GM23338 (cell line): ENCODE measurements at regions not wholly inside any gene's neighbourhood (a gene's known extent, or its start where the extent isn't known, plus 50 kb on each side); places are given as distances from the start of the nearest gene placed in this dataset.

Experiments
- ATAC-seq: fragments of 200-7000 bp; cut with Tn5 transposase; 3 replicates; pipeline ENCODE4 v1.9.1; 2020
- DNase-seq: peaks from one replicate; pipeline ENCODE4 v3.0.0-alpha.2; 2015; ENCODE audit warnings: low spot score
- H2AFZ ChIP-seq: fragments of 200-600 bp; sonication (generic); 2 replicates; pipeline ENCODE4 v1.8.0; 2016; ENCODE audit warnings: antibody characterized with exemption, mild to moderate bottlenecking, moderate library complexity
- H3F3A ChIP-seq: fragments of 200-600 bp; sonication (generic); replicated peaks from 2 replicates; pipeline ENCODE4 v1.8.0; 2017; ENCODE audit warnings: antibody characterized with exemption, mixed run types, low read depth
- H3K27ac ChIP-seq: fragments of 200-600 bp; sonication (generic); 2 replicates; pipeline ENCODE4 v1.6.1; 2016; ENCODE audit warnings: low read depth
- H3K27me3 ChIP-seq: fragments of 200-600 bp; sonication (generic); 2 replicates; pipeline ENCODE4 v1.8.0; 2016; ENCODE audit warnings: mild to moderate bottlenecking, mixed run types, moderate library complexity; ENCODE audit not compliant: insufficient read depth
- H3K36me3 ChIP-seq: fragments of 200-600 bp; sonication (generic); 2 replicates; pipeline ENCODE4 v1.8.0; 2016; ENCODE audit warnings: mild to moderate bottlenecking; ENCODE audit not compliant: insufficient read depth
- H3K4me1 ChIP-seq: fragments of 200-600 bp; sonication (generic); 2 replicates; pipeline ENCODE4 v1.8.0; 2016; ENCODE audit warnings: mild to moderate bottlenecking, moderate library complexity; ENCODE audit not compliant: insufficient read depth
- H3K4me2 ChIP-seq: fragments of 200-600 bp; sonication (generic); 2 replicates; pipeline ENCODE4 v1.7.1; 2017; ENCODE audit warnings: mixed run types
- H3K4me3 ChIP-seq: fragments of 200-600 bp; sonication (generic); 2 replicates; pipeline ENCODE4 v1.6.1; 2016; ENCODE audit warnings: mixed run types
- H3K79me2 ChIP-seq: fragments of 200-600 bp; sonication (generic); replicated peaks from 2 replicates; pipeline ENCODE4 v1.8.0; 2017; ENCODE audit warnings: mild to moderate bottlenecking; ENCODE audit not compliant: insufficient read depth
- H3K9me2 ChIP-seq: fragments of 200-600 bp; sonication (generic); 2 replicates; pipeline ENCODE4 v1.8.0; 2017; ENCODE audit not compliant: insufficient read depth
- H4K20me1 ChIP-seq: fragments of 200-600 bp; sonication (generic); replicated peaks from 2 replicates; pipeline ENCODE4 v1.8.0; 2017; ENCODE audit warnings: mild to moderate bottlenecking; ENCODE audit not compliant: insufficient read depth
- H3K27ac Mint-ChIP-seq: 2 replicates; pipeline ENCODE4 v1.8.0; 2020; ENCODE audit warnings: inconsistent platforms, mild to moderate bottlenecking, moderate library complexity, mixed read lengths
- H3K27me3 Mint-ChIP-seq: 3 replicates; pipeline ENCODE4 v1.8.0; 2022; ENCODE audit warnings: low read depth, mild to moderate bottlenecking, moderate library complexity, mixed read lengths, inconsistent platforms; ENCODE audit not compliant: insufficient read depth, poor library complexity
- H3K36me3 Mint-ChIP-seq: 3 replicates; pipeline ENCODE4 v1.8.0; 2021; ENCODE audit warnings: low read depth, mild to moderate bottlenecking, inconsistent platforms, moderate library complexity, mixed read lengths
- H3K4me1 Mint-ChIP-seq: 3 replicates; pipeline ENCODE4 v1.8.0; 2020; ENCODE audit warnings: mild to moderate bottlenecking, inconsistent platforms, mixed read lengths
- H3K4me3 Mint-ChIP-seq: 3 replicates; pipeline ENCODE4 v1.8.0; 2021; ENCODE audit warnings: moderate library complexity, mild to moderate bottlenecking, inconsistent platforms, mixed read lengths
- H3K9me3 Mint-ChIP-seq: 3 replicates; pipeline ENCODE4 v1.8.0; 2020; ENCODE audit warnings: moderate library complexity, mild to moderate bottlenecking, inconsistent platforms, mixed read lengths
- EZH2 ChIP-seq: fragments of 200-600 bp; sonication (generic); IDR thresholded peaks from one replicate; pipeline ENCODE4 v1.8.0; 2017; ENCODE audit warnings: antibody characterized with exemption, mild to moderate bottlenecking, low read depth; ENCODE audit not compliant: unreplicated experiment
- EZH2phosphoT487 ChIP-seq: fragments of 200-600 bp; sonication (generic); IDR thresholded peaks from one replicate; pipeline ENCODE4 v1.8.1; 2018; ENCODE audit warnings: antibody characterized with exemption; ENCODE audit not compliant: unreplicated experiment
- JUNB ChIP-seq: IDR thresholded peaks from one replicate; pipeline ENCODE4 v1.6.1; 2016; ENCODE audit warnings: antibody characterized with exemption; ENCODE audit not compliant: unreplicated experiment
- REST ChIP-seq: IDR thresholded peaks from one replicate; pipeline ENCODE4 v1.6.1; 2018; ENCODE audit warnings: antibody characterized with exemption; ENCODE audit not compliant: unreplicated experiment
- STAT1 ChIP-seq: IDR thresholded peaks from one replicate; pipeline ENCODE4 v1.6.1; 2016; ENCODE audit warnings: antibody characterized with exemption; ENCODE audit not compliant: unreplicated experiment
- ZNF114 ChIP-seq: fragments of 250-450 bp; sonication (Bioruptor Pico); IDR thresholded peaks from 2 replicates; pipeline ENCODE4 v1.5.0; 2020; ENCODE audit warnings: mild to moderate bottlenecking, moderate library complexity
- ZNF331 ChIP-seq: fragments of 250-450 bp; sonication (Bioruptor Pico); IDR thresholded peaks from 2 replicates; pipeline ENCODE4 v1.5.0; 2020; ENCODE audit warnings: low read depth, mild to moderate bottlenecking, moderate library complexity
- TF ChIP-seq, protein P1 (sequence below): IDR thresholded peaks from 2 replicates; pipeline ENCODE4 v1.6.1; 2016; ENCODE audit warnings: antibody characterized with exemption
- TF ChIP-seq, protein P2 (sequence below), 2 experiments: fragments of 200-600 bp in 1 of 2; sonication (generic) in 1 of 2; conservative IDR thresholded peaks; 2 replicates each; pipeline versions ENCODE4 v1.5.1 to v1.6.1; 2016 to 2017; ENCODE audit warnings: antibody characterized with exemption in 2 of 2, low read depth in 2 of 2, mild to moderate bottlenecking in 2 of 2, moderate library complexity in 1 of 2
- TF ChIP-seq, protein P3 (sequence below): fragments of 250-450 bp; sonication (Bioruptor Pico); IDR thresholded peaks from 2 replicates; pipeline ENCODE4 v1.5.0; 2020; ENCODE audit warnings: mild to moderate bottlenecking, moderate library complexity

GRCh38 chr1:182328591-182328990 is 63.0 kb downstream of the GLUL start (continued):
- no peak for TF ChIP-seq STAT1
- no peak for TF ChIP-seq REST
- TF ChIP-seq JUNB = no peak
- no peak for TF ChIP-seq EZH2phosphoT487
- TF ChIP-seq ZNF114 (CRISPR knock-in tag) = no peak

DNA sequence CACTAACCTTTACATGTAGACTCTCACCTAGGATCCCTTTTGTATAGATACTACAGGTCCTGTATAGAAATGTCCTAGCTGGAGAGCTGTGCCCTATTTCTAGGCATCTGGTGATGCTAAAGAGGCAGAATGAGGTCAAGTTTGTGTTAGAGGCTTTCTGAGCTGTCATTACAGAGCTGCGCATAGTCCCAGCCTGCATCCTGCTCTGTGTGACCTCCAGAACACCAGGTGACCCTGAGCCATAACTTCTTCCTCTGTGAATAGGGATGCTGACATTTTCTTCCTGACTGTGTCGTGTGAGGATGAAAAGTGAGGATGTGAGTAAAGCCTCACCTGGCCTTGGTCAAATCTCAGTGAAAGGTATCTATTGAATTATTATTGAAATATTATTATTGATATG is 66.3 kb downstream of the GLUL start:
- Histone ChIP-seq H3K4me1 (no peaks in the 10 kb centered on the region), H3K27ac (no peak overlapping the region), H3K4me2 (no peak overlapping the region), H3K4me3 (no peak overlapping the region), H3K36me3 (no peaks in the 10 kb centered on the region), H3K9me2 (no peaks in the 10 kb centered on the region), H3K27me3 (no peaks in the 10 kb centered on the region), H2AFZ (no peak overlapping the region), H3K79me2 (no peaks in the 10 kb centered on the region), H3F3A (no peaks in the 10 kb centered on the region), H4K20me1 (no peaks in the 10 kb centered on the region)
- Mint-ChIP-seq H3K27ac (no peak overlapping the region), H3K36me3 (no peaks in the 10 kb centered on the region), H3K4me3 (no peak overlapping the region), H3K27me3 (no peaks in the 10 kb centered on the region), H3K9me3 (no peaks in the 10 kb centered on the region), H3K4me1 (no peaks in the 10 kb centered on the region)
- DNase-seq = no peak
- no peak for ATAC-seq
- TF ChIP-seq, protein P1, sequence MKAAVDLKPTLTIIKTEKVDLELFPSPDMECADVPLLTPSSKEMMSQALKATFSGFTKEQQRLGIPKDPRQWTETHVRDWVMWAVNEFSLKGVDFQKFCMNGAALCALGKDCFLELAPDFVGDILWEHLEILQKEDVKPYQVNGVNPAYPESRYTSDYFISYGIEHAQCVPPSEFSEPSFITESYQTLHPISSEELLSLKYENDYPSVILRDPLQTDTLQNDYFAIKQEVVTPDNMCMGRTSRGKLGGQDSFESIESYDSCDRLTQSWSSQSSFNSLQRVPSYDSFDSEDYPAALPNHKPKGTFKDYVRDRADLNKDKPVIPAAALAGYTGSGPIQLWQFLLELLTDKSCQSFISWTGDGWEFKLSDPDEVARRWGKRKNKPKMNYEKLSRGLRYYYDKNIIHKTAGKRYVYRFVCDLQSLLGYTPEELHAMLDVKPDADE = no peak
- TF ChIP-seq, protein P2, sequence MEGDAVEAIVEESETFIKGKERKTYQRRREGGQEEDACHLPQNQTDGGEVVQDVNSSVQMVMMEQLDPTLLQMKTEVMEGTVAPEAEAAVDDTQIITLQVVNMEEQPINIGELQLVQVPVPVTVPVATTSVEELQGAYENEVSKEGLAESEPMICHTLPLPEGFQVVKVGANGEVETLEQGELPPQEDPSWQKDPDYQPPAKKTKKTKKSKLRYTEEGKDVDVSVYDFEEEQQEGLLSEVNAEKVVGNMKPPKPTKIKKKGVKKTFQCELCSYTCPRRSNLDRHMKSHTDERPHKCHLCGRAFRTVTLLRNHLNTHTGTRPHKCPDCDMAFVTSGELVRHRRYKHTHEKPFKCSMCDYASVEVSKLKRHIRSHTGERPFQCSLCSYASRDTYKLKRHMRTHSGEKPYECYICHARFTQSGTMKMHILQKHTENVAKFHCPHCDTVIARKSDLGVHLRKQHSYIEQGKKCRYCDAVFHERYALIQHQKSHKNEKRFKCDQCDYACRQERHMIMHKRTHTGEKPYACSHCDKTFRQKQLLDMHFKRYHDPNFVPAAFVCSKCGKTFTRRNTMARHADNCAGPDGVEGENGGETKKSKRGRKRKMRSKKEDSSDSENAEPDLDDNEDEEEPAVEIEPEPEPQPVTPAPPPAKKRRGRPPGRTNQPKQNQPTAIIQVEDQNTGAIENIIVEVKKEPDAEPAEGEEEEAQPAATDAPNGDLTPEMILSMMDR (conservative IDR thresholded peaks at IDR 0.05; ENCODE audit: low read depth in 2 of 2) = no peak
- TF ChIP-seq ZNF331 (CRISPR knock-in tag) (no peak), EZH2 (no peak)
- TF ChIP-seq, protein P3, sequence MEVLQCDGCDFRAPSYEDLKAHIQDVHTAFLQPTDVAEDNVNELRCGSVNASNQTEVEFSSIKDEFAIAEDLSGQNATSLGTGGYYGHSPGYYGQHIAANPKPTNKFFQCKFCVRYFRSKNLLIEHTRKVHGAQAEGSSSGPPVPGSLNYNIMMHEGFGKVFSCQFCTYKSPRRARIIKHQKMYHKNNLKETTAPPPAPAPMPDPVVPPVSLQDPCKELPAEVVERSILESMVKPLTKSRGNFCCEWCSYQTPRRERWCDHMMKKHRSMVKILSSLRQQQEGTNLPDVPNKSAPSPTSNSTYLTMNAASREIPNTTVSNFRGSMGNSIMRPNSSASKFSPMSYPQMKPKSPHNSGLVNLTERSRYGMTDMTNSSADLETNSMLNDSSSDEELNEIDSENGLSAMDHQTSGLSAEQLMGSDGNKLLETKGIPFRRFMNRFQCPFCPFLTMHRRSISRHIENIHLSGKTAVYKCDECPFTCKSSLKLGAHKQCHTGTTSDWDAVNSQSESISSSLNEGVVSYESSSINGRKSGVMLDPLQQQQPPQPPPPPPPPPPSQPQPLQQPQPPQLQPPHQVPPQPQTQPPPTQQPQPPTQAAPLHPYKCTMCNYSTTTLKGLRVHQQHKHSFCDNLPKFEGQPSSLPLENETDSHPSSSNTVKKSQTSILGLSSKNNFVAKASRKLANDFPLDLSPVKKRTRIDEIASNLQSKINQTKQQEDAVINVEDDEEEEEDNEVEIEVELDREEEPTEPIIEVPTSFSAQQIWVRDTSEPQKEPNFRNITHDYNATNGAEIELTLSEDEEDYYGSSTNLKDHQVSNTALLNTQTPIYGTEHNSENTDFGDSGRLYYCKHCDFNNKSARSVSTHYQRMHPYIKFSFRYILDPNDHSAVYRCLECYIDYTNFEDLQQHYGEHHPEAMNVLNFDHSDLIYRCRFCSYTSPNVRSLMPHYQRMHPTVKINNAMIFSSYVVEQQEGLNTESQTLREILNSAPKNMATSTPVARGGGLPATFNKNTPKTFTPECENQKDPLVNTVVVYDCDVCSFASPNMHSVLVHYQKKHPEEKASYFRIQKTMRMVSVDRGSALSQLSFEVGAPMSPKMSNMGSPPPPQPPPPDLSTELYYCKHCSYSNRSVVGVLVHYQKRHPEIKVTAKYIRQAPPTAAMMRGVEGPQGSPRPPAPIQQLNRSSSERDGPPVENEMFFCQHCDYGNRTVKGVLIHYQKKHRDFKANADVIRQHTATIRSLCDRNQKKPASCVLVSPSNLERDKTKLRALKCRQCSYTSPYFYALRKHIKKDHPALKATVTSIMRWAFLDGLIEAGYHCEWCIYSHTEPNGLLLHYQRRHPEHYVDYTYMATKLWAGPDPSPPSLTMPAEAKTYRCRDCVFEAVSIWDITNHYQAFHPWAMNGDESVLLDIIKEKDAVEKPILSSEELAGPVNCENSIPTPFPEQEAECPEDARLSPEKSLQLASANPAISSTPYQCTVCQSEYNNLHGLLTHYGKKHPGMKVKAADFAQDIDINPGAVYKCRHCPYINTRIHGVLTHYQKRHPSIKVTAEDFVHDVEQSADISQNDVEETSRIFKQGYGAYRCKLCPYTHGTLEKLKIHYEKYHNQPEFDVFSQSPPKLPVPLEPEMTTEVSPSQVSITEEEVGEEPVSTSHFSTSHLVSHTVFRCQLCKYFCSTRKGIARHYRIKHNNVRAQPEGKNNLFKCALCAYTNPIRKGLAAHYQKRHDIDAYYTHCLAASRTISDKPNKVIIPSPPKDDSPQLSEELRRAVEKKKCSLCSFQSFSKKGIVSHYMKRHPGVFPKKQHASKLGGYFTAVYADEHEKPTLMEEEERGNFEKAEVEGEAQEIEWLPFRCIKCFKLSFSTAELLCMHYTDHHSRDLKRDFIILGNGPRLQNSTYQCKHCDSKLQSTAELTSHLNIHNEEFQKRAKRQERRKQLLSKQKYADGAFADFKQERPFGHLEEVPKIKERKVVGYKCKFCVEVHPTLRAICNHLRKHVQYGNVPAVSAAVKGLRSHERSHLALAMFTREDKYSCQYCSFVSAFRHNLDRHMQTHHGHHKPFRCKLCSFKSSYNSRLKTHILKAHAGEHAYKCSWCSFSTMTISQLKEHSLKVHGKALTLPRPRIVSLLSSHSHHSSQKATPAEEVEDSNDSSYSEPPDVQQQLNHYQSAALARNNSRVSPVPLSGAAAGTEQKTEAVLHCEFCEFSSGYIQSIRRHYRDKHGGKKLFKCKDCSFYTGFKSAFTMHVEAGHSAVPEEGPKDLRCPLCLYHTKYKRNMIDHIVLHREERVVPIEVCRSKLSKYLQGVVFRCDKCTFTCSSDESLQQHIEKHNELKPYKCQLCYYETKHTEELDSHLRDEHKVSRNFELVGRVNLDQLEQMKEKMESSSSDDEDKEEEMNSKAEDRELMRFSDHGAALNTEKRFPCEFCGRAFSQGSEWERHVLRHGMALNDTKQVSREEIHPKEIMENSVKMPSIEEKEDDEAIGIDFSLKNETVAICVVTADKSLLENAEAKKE (CRISPR knock-in tag) = no peak
